Endothelial cell (in vitro differentiated cells): ENCODE measurements at regions not wholly inside any gene's neighbourhood (a gene's known extent, or its start where the extent isn't known, plus 50 kb on each side); places are given as distances from the start of the nearest gene placed in this dataset.

Source experiments
- DNase-seq: peaks from one replicate; pipeline ENCODE4 v3.0.0; 2021; ENCODE audit warnings: low spot score
- H3K27ac Mint-ChIP-seq: one replicate; pipeline ENCODE4 v1.8.0; 2021; ENCODE audit warnings: mixed read lengths, inconsistent platforms; ENCODE audit not compliant: unreplicated experiment
- H3K27me3 Mint-ChIP-seq: one replicate; pipeline ENCODE4 v1.8.0; 2021; ENCODE audit warnings: mild to moderate bottlenecking, moderate library complexity, mixed read lengths, inconsistent platforms; ENCODE audit not compliant: unreplicated experiment
- H3K36me3 Mint-ChIP-seq: one replicate; pipeline ENCODE4 v1.8.0; 2021; ENCODE audit warnings: mild to moderate bottlenecking, low read depth, mixed read lengths, inconsistent platforms; ENCODE audit not compliant: unreplicated experiment
- H3K4me1 Mint-ChIP-seq: one replicate; pipeline ENCODE4 v1.8.0; 2021; ENCODE audit warnings: mild to moderate bottlenecking, mixed read lengths, inconsistent platforms; ENCODE audit not compliant: unreplicated experiment
- H3K4me3 Mint-ChIP-seq: one replicate; pipeline ENCODE4 v1.8.0; 2021; ENCODE audit warnings: mild to moderate bottlenecking, mixed read lengths, inconsistent platforms; ENCODE audit not compliant: unreplicated experiment
- H3K9me3 Mint-ChIP-seq: one replicate; pipeline ENCODE4 v1.8.0; 2021; ENCODE audit warnings: mixed read lengths, inconsistent platforms; ENCODE audit not compliant: unreplicated experiment
- CTCF ChIP-seq: fragments of 200-600 bp; sonication (generic); IDR thresholded peaks from one replicate; pipeline ENCODE4 v1.5.0; 2021; ENCODE audit warnings: antibody characterized with exemption; ENCODE audit not compliant: unreplicated experiment

- H3K9me3 Mint-ChIP-seq, result no peaks in the 10 kb centered on the region
- H3K27me3 Mint-ChIP-seq, result peaks cover 18% of the 10 kb centered on the region
- no peak for TF ChIP-seq CTCF
- DNase-seq, result no peak
- peaks cover 4% of the 10 kb centered on the region for H3K4me1 Mint-ChIP-seq
- H3K27ac Mint-ChIP-seq, result no peak overlapping the region
- H3K4me3 Mint-ChIP-seq, result no peak overlapping the region
- H3K36me3 Mint-ChIP-seq, result peaks cover 4% of the 10 kb centered on the region
Observed at GRCh38 chr15:89413877-89414276, 79.3 kb upstream of the POLG start.

GRCh38 chr15:89412905-89413411 is 78.3 kb upstream of the POLG start:
- H3K27ac Mint-ChIP-seq, result no peak overlapping the region
- peaks cover 20% of the 10 kb centered on the region for H3K27me3 Mint-ChIP-seq
- no peaks in the 10 kb centered on the region for H3K9me3 Mint-ChIP-seq
- no peak for DNase-seq
- H3K36me3 Mint-ChIP-seq, result peaks cover 4% of the 10 kb centered on the region
- H3K4me3 Mint-ChIP-seq, result no peak overlapping the region
- TF ChIP-seq CTCF, result no peak
- H3K4me1 Mint-ChIP-seq, result peaks cover 13% of the 10 kb centered on the region

- TF ChIP-seq CTCF, result no peak
- H3K9me3 Mint-ChIP-seq, result no peaks in the 10 kb centered on the region
- H3K27me3 Mint-ChIP-seq, result peaks cover 30% of the 10 kb centered on the region
- H3K4me3 Mint-ChIP-seq, result no peak overlapping the region
- DNase-seq, result no peak
- H3K27ac Mint-ChIP-seq, result no peak overlapping the region
- H3K36me3 Mint-ChIP-seq, result peaks cover 4% of the 10 kb centered on the region
- peaks cover 22% of the 10 kb centered on the region for H3K4me1 Mint-ChIP-seq
Observed at GRCh38 chr15:89410039-89410435, 75.4 kb upstream of the POLG start.

- Mint-ChIP-seq H3K27ac (no peak overlapping the region), H3K4me1 (peaks cover 22% of the 10 kb centered on the region), H3K4me3 (no peak overlapping the region), H3K27me3 (peaks cover 31% of the 10 kb centered on the region), H3K9me3 (no peaks in the 10 kb centered on the region), H3K36me3 (peaks cover 4% of the 10 kb centered on the region)
- TF ChIP-seq CTCF, result no peak
- DNase-seq, result no peak
Observed at GRCh38 chr15:89409184-89410038, 74.8 kb upstream of the POLG start.

GRCh38 chr15:89408372-89409183 is 74.0 kb upstream of the POLG start:
- Mint-ChIP-seq H3K27me3 (peaks cover 34% of the 10 kb centered on the region), H3K36me3 (peaks cover 4% of the 10 kb centered on the region), H3K27ac (no peak overlapping the region), H3K4me1 (peaks cover 22% of the 10 kb centered on the region), H3K4me3 (no peak overlapping the region), H3K9me3 (no peaks in the 10 kb centered on the region)
- DNase-seq, result no peak
- no peak for TF ChIP-seq CTCF
